ENCODE measurements at regions not wholly inside any gene's neighbourhood (a gene's known extent, or its start where the extent isn't known, plus 50 kb on each side); places are given as distances from the start of the nearest gene placed in this dataset.

GRCh38 chr22:49630448-49630946 is 197.2 kb downstream of the BRD1 start:
- DNase-seq (ENCODE audit: low spot score): no peak
- ATAC-seq (ENCODE audit: low FRiP score): no peak
- TF ChIP-seq CTCF (IDR thresholded peaks at IDR 0.05): no peak

GRCh38 chr22:49629586-49630447 is 197.9 kb downstream of the BRD1 start:
- ATAC-seq (ENCODE audit: low FRiP score) (no peak), DNase-seq (ENCODE audit: low spot score) (no peak)
- no peak for TF ChIP-seq CTCF (IDR thresholded peaks at IDR 0.05)

- DNase-seq (ENCODE audit: low spot score): no peak
- no peak for TF ChIP-seq CTCF (IDR thresholded peaks at IDR 0.05)
- no peak for ATAC-seq (ENCODE audit: low FRiP score)
Observed at GRCh38 chr22:49629261-49629570, 198.5 kb downstream of the BRD1 start.

GRCh38 chr22:49628391-49629260 is 199.0 kb downstream of the BRD1 start:
- DNase-seq (ENCODE audit: low spot score): no peak

GRCh38 chr22:49627217-49628181 is 200.2 kb downstream of the BRD1 start:
- no peak for ATAC-seq (ENCODE audit: low FRiP score)
- no peak for TF ChIP-seq CTCF (IDR thresholded peaks at IDR 0.05)
- DNase-seq (ENCODE audit: low spot score): no peak

More at GRCh38 chr22:49628391-49629260, 199.0 kb downstream of the BRD1 start:
- TF ChIP-seq CTCF (IDR thresholded peaks at IDR 0.05): no peak
- no peak for ATAC-seq (ENCODE audit: low FRiP score)

All from omental fat pad (tissue), 3 donors.